ENCODE measurements at regions not wholly inside any gene's neighbourhood (a gene's known extent, or its start where the extent isn't known, plus 50 kb on each side); places are given as distances from the start of the nearest gene placed in this dataset.

DNA sequence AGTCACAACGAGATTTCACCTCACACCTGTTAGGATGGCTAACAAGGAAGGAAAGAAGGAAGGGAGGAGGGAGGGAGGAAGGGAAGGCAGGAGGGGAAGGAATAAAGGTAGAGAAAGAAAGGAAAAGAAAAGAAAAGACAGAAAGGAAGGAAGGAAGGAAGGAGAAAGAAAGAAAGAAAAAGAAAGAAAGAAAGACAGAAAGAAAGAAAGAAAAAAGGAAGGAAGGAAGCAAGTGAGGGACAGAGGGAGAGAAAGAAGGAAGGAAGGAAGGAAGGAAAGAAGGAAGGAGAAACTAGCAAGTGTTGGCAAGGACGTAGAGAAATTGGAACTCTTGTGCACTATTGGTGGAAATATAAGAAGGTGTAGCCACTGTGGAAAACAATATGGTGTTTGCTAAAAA lies 52.2 kb downstream of the CCDC185 start:
- no peak for DNase-seq

DNA sequence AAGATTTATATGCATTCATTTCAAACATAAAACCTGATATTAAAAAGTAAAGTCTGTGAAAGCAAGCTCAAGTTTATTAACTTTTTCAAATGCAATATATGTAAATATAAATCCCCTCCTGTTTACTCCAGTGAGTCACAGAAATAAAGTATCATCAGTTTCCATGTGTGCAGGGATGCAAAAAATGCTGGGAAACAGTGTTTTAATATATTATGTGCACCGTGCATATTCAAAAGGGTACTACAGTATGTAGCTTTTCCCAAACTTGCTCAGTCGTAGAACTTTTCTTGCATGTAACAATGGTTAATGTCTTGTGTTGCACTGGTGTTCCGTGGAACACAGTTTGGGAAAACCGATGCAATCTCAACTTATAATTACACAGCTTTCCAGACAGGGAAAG lies 60.7 kb downstream of the CCDC185 start:
- DNase-seq: no peak

DNA sequence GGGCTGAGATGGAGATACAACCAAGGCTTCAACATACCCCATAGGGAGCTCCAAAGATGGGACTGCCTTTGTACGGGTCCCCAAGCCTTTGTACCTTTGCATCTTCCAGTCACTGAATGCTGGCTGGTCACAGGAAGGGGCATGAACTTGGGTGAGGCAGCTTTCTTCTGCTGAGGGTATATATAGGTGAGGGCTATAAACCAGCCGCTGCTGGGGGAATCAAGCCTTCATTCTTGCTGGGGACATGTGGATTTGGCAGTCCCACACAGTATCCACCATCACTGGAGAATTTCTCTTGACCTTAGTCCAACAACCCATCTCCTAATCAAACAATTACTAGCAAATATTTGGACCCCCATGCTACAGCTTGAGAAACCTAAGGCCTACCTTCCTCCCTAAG lies 61.7 kb downstream of the CCDC185 start:
- DNase-seq: no peak

- DNase-seq: no peak
Measured at GRCh38 chr1:223455470-223455869, 62.3 kb downstream of the CCDC185 start.

- no peak for DNase-seq
Measured at GRCh38 chr1:223456747-223457146, 63.5 kb downstream of the CCDC185 start.

GRCh38 chr1:223460566-223461189 lies 67.5 kb downstream of the CCDC185 start:
- DNase-seq: no peak

DNA sequence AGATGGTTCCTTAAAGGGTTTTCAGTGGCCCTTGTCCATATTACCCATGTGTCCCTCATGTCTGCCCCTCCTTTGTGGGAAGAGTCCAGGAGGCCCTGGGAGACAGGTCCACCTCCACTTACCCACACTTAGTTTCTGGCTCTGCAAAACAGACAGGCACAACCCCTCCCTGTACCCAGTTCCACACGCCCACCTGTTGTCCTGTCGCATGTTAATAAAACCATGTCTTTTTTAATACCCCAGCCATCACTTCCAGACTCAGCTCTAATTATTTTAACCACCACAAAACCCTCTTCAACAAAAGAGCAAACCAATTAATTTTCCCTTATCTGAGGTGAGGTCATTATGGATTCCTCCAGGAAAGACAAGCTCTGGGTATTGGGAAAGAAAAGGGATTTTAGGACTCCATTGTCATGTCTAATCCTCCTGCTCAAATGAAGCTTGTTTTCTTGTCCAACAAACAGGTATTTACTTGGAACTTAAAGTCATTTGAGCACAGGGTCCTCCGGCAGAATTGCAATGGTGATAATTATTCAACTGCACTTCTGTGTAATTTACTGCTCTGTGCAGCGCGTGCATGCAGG lies 68.9 kb downstream of the CCDC185 start:
- DNase-seq: no peak

DNA sequence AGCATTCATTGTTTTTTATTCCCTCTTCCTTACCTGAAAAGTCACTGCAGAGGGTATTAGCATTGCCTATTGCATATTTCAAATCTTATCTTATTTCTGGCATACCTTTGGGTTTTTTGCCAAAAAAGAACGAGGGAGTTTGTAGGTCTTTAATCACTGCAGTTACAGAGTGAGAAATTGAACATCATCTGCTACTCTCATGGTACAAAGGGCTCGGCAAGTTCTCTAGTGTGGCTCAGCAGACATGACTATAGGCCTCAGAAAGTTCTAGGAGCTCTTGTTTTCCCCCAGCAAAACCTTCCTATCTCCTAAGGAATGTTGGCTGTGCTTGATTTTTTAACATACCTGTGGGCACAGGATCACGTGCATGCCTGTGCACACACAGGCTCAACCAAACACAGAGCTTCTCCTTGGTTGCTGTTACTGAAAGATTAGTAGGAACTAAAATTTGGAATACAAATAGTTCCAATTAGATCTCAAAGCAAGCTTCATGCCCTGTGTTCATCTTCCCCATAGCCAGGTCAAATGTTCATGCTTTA lies 69.7 kb downstream of the CCDC185 start:
- DNase-seq: no peak

GRCh38 chr1:223466151-223466550 lies 72.9 kb downstream of the CCDC185 start:
- DNase-seq: peak; percentile 43 to 60

GRCh38 chr1:223471566-223471965 lies 78.4 kb downstream of the CCDC185 start:
- no peak for DNase-seq

DNA sequence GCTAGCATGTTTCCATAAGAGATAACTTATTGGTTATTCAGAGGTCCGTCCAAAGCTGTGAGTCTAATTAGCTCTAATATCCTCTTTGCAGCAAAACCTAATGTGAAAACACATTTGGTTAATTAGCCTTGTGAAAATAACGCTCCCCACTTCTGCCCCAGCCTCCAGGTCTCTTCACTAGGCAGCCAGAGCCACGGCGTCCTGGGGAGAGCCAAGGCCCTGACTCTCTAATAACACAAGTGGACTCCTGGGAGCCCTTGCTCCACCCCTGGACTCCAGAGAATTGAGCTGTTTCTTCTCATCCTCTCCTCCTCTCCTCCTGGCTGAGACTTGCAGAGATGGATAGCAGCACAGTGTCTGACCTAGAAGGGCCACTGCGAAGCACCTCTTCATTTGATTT lies 78.8 kb downstream of the CCDC185 start:
- DNase-seq: no peak

DNA sequence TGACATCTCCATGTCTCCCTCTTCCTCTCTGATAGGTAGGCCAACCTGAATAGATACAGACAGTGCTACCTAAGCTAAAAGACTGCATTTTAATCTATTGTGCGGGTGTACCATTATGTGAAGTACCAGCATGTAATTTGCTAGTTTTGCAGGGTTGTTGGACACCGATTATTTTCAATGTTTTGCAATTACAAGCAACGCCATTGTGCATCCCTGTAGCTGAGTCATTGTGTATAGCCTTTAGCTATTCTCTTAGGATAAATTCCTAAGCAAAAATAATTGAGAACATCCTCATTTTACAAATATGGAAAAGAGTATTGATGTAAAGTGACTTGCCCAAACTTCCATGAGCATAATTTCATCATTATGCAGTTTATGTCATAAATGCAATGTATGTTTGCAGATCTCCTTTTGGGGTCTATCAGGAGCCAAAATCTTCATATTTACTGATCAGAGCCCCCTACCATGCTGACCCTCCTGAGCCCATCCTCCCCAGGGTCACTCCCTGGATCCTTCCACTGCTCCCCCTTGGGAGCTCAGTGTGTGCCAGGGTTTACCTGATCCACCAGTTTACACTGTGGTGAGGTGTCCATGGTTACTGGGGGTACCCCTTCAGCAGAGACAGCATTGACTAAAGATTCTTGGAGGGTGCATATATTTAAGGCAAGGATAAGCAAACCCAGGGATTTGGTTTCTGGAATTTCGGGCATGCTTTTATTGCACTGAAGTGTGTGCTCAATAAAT lies 80.6 kb downstream of the CCDC185 start:
- DNase-seq: no peak

DNA sequence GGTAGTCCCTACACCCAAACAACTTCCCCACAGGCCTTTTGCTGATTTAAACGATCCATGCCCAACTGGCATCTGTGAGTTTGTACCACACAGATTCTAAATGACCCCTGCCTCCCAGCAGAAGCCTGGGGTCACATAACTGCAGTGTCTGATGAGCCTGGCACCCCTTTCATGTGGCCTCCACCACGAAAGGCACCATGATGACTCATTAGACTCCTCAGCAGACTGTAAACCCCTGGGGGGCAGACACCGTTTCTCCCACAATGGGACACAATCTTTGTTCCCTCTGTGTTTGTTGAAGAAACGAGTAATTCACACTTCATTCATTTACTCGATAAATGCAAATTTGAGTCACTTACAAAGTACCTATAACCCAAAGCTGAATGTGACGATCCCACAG lies 81.6 kb downstream of the CCDC185 start:
- DNase-seq: no peak

DNA sequence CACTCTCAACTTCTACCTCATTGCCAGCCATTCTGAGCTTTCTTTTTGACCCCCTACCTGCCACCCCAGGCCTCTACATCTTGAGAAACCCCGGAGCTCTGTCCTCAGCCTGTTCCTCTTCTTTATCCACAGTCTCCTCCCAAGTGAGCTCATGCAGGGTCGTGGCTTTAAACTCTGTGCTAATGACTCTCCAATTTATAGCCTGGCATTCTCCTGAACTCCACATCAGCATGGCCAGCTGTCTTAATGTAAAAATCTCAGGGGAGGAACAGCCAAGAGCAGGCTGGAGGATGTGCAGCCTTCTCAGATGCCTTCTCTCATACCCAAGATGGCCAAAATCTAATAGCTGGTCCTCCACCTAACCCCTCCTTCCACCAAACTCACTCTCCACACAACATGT lies 84.2 kb downstream of the CCDC185 start:
- no peak for DNase-seq

DNA sequence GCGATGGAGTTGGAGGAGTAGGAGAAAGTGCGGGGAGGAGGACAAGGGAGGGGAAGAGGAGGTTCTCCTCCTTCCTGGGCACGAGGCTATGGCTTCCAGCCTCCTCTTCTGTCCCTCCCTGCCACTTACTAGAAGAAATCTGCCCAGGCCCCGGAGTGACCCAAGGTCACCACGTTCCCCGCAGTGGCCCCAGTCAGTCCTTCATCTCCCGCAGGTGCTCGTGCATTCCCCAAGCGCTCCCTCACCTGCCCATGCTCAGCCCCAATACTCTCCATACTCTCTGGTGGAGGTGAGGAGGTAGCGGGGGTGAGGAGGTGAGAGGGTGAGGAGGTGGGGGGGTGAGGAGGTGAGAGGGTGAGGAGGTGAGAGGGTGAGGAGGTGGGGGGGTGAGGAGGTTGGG lies 85.4 kb downstream of the CCDC185 start:
- no peak for DNase-seq

GRCh38 chr1:223479261-223479660 lies 86.0 kb downstream of the CCDC185 start:
- no peak for DNase-seq

- no peak for DNase-seq
Measured at GRCh38 chr1:223479718-223480425, 86.7 kb downstream of the CCDC185 start.

GRCh38 chr1:223482132-223482531 lies 88.9 kb downstream of the CCDC185 start:
- DNase-seq: no peak

GRCh38 chr1:223482766-223483165 lies 89.6 kb downstream of the CCDC185 start:
- DNase-seq: no peak

GRCh38 chr1:223483511-223483910 lies 90.3 kb downstream of the CCDC185 start:
- no peak for DNase-seq

DNA sequence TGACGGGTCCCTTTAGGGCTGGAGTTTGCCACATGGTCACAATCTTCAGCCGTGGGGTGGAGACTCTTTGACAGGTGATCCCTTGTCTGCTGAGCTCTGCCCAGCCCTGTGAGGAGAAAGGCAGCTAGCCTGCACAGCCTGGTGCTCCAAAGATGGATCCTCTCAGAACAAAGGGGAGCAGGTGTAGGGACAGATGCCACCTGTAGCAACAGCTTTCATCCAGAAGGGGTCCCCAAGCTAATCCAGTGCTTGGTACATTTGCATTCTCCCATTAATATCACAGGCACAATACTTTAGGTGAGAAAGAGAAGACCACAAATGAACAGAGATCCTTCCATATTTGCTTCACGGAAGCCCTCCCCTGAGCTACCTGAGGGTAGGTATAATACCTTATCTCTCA lies 93.2 kb downstream of the CCDC185 start:
- no peak for DNase-seq

- no peak for DNase-seq
Measured at GRCh38 chr1:223486932-223487886, 94.0 kb downstream of the CCDC185 start.

Data from cerebellar nuclear complex (tissue), 1 donor.